Astrocyte (in vitro differentiated cells and primary cell): ENCODE measurements at regions not wholly inside any gene's neighbourhood (a gene's known extent, or its start where the extent isn't known, plus 50 kb on each side); places are given as distances from the start of the nearest gene placed in this dataset.
"Not testable (repeated sequence)": the region's sequence is repeated elsewhere in the genome, so short reads cannot be mapped to it uniquely, and the experiment has no call there.

Experiments used
- DNase-seq: peaks from one replicate; pipeline ENCODE4 v3.0.0-alpha.2; 2010; ENCODE audit warnings: low read depth
- FAIRE-seq: peaks from 2 replicates; lab custom pipeline; 2011; peaks lifted over from hg19 to GRCh38; lab: Jason Lieb, UNC
- H2AFZ ChIP-seq: 2 replicates; pipeline ENCODE4 v1.6.0; 2012; ENCODE audit warnings: low read depth, low read length, inconsistent platforms
- H3K27ac ChIP-seq: 2 replicates; pipeline ENCODE4 v1.5.1; 2011; ENCODE audit warnings: low read depth, low read length, inconsistent platforms
- H3K27me3 ChIP-seq: 2 replicates; pipeline ENCODE4 v1.6.0; 2011; ENCODE audit warnings: low read length, inconsistent platforms; ENCODE audit not compliant: insufficient read depth
- H3K36me3 ChIP-seq: 2 replicates; pipeline ENCODE4 v1.5.1; 2011; ENCODE audit warnings: low read length, inconsistent platforms; ENCODE audit not compliant: insufficient read depth
- H3K4me1 ChIP-seq: 2 replicates; pipeline ENCODE4 v1.5.1; 2011; ENCODE audit warnings: low read length, inconsistent platforms; ENCODE audit not compliant: insufficient read depth
- H3K4me2 ChIP-seq: 2 replicates; pipeline ENCODE4 v1.6.0; 2012; ENCODE audit warnings: low read length, inconsistent platforms
- H3K4me3 ChIP-seq: 2 replicates; pipeline ENCODE4 v1.5.1; 2011; ENCODE audit warnings: low read depth, mild to moderate bottlenecking, low read length, inconsistent platforms; ENCODE audit not compliant: insufficient read depth
- H3K79me2 ChIP-seq: 2 replicates; pipeline ENCODE4 v1.6.0; 2012; ENCODE audit warnings: mild to moderate bottlenecking, low read length, inconsistent platforms; ENCODE audit not compliant: insufficient read depth
- H3K9ac ChIP-seq: 2 replicates; pipeline ENCODE4 v1.6.0; 2012; ENCODE audit warnings: mild to moderate bottlenecking, low read length, inconsistent platforms
- H3K9me3 ChIP-seq: 2 replicates; pipeline ENCODE4 v1.5.1; 2012; ENCODE audit warnings: low read depth, mild to moderate bottlenecking, low read length, inconsistent platforms; ENCODE audit not compliant: insufficient read depth
- H4K20me1 ChIP-seq: 2 replicates; pipeline ENCODE4 v1.6.0; 2012; ENCODE audit warnings: low read length, inconsistent platforms; ENCODE audit not compliant: insufficient read depth
- H3K27ac Mint-ChIP-seq: one replicate; pipeline ENCODE4 v1.8.0; 2021; ENCODE audit warnings: mild to moderate bottlenecking, mixed read lengths; ENCODE audit not compliant: unreplicated experiment
- H3K27me3 Mint-ChIP-seq: one replicate; pipeline ENCODE4 v1.8.0; 2021; ENCODE audit warnings: low read depth, mixed read lengths; ENCODE audit not compliant: unreplicated experiment
- H3K36me3 Mint-ChIP-seq: one replicate; pipeline ENCODE4 v1.8.0; 2021; ENCODE audit warnings: low read depth, mixed read lengths; ENCODE audit not compliant: unreplicated experiment
- H3K4me1 Mint-ChIP-seq: one replicate; pipeline ENCODE4 v1.8.0; 2021; ENCODE audit warnings: low read depth, mixed read lengths; ENCODE audit not compliant: unreplicated experiment
- H3K4me3 Mint-ChIP-seq: one replicate; pipeline ENCODE4 v1.8.0; 2021; ENCODE audit warnings: mild to moderate bottlenecking, moderate library complexity, mixed read lengths; ENCODE audit not compliant: unreplicated experiment
- H3K9me3 Mint-ChIP-seq: one replicate; pipeline ENCODE4 v1.8.0; 2021; ENCODE audit warnings: mild to moderate bottlenecking, mixed read lengths; ENCODE audit not compliant: unreplicated experiment
- EZH2 ChIP-seq: IDR thresholded peaks from 2 replicates; pipeline ENCODE4 v1.6.1; 2012; ENCODE audit warnings: mild to moderate bottlenecking, low read length, inconsistent platforms; ENCODE audit not compliant: insufficient read depth
- TF ChIP-seq, protein P1 (sequence below): IDR thresholded peaks from 2 replicates; pipeline ENCODE4 v1.5.1; 2011; ENCODE audit warnings: low read depth, mild to moderate bottlenecking, inconsistent platforms, low read length, moderate library complexity; ENCODE audit not compliant: insufficient read depth

GRCh38 chr4:14345356-14345775, 656.9 kb upstream of the CPEB2 start:
- H3K9ac ChIP-seq, result no peak overlapping the region
- H3K4me3 Mint-ChIP-seq, result no peak overlapping the region
- H3K27ac ChIP-seq, result no peak overlapping the region
- H3K4me2 ChIP-seq, result no peak overlapping the region
- no peak overlapping the region for H3K27ac Mint-ChIP-seq
- H3K4me1 ChIP-seq, result no peaks in the 10 kb centered on the region
- H3K36me3 ChIP-seq, result no peaks in the 10 kb centered on the region
- H3K36me3 Mint-ChIP-seq, result no peaks in the 10 kb centered on the region
- no peaks in the 10 kb centered on the region for H3K79me2 ChIP-seq
- H2AFZ ChIP-seq, result no peak overlapping the region
- H3K9me3 ChIP-seq, result no peaks in the 10 kb centered on the region
- H3K9me3 Mint-ChIP-seq, result no peaks in the 10 kb centered on the region
- no peaks in the 10 kb centered on the region for H3K27me3 Mint-ChIP-seq
- FAIRE-seq, result no peak
- no peaks in the 10 kb centered on the region for H3K27me3 ChIP-seq
- H3K4me3 ChIP-seq, result no peak overlapping the region
- no peaks in the 10 kb centered on the region for H4K20me1 ChIP-seq
- peak; percentile 48 for DNase-seq
- TF ChIP-seq, protein P1, sequence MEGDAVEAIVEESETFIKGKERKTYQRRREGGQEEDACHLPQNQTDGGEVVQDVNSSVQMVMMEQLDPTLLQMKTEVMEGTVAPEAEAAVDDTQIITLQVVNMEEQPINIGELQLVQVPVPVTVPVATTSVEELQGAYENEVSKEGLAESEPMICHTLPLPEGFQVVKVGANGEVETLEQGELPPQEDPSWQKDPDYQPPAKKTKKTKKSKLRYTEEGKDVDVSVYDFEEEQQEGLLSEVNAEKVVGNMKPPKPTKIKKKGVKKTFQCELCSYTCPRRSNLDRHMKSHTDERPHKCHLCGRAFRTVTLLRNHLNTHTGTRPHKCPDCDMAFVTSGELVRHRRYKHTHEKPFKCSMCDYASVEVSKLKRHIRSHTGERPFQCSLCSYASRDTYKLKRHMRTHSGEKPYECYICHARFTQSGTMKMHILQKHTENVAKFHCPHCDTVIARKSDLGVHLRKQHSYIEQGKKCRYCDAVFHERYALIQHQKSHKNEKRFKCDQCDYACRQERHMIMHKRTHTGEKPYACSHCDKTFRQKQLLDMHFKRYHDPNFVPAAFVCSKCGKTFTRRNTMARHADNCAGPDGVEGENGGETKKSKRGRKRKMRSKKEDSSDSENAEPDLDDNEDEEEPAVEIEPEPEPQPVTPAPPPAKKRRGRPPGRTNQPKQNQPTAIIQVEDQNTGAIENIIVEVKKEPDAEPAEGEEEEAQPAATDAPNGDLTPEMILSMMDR, result no peak
- TF ChIP-seq EZH2, result no peak
- peaks cover 7% of the 10 kb centered on the region for H3K4me1 Mint-ChIP-seq

GRCh38 chr4:14347526-14347925, 654.8 kb upstream of the CPEB2 start:
- Mint-ChIP-seq H3K4me3 (no peak overlapping the region), H3K27ac (no peak overlapping the region), H3K27me3 (no peaks in the 10 kb centered on the region)

DNA sequence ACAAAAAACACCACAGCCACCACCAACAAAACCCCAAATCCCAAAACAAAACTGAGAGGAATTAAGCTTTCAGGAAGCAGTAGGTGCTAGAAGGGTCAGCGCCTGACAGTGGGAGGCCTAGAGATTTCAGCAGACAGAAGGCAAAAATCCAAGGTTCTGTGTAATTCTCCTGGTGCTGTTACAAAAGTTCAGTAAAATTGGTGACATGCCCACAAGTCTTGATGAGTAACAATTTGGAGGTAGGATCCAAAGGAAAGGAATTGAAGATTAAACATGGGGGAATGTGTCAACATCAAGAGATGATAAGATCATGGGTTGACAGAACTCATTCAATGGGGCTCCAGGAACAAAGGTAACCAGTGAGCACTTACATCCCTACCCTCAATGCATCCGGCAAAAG, 653.8 kb upstream of the CPEB2 start:
- Mint-ChIP-seq H3K27ac (no peak overlapping the region), H3K4me3 (no peak overlapping the region), H3K27me3 (no peaks in the 10 kb centered on the region), H3K9me3 (no peaks in the 10 kb centered on the region), H3K4me1 (peaks cover 7% of the 10 kb centered on the region), H3K36me3 (no peaks in the 10 kb centered on the region)
- H3K27me3 ChIP-seq, result no peaks in the 10 kb centered on the region
- no peaks in the 10 kb centered on the region for H3K79me2 ChIP-seq
- TF ChIP-seq, protein P1, result no peak
- TF ChIP-seq EZH2, result no peak
- H3K4me2 ChIP-seq, result no peak overlapping the region
- no peak overlapping the region for H3K27ac ChIP-seq
- no peaks in the 10 kb centered on the region for H3K36me3 ChIP-seq
- DNase-seq (peak; percentile 12), FAIRE-seq (no peak)
- H3K4me1 ChIP-seq, result no peaks in the 10 kb centered on the region
- no peaks in the 10 kb centered on the region for H3K9me3 ChIP-seq
- H3K9ac ChIP-seq, result no peak overlapping the region
- H2AFZ ChIP-seq, result no peak overlapping the region
- no peaks in the 10 kb centered on the region for H4K20me1 ChIP-seq
- H3K4me3 ChIP-seq, result no peak overlapping the region

More at GRCh38 chr4:14347526-14347925, 654.8 kb upstream of the CPEB2 start:
- no peaks in the 10 kb centered on the region for H4K20me1 ChIP-seq
- FAIRE-seq, result no peak
- TF ChIP-seq, protein P1, result no peak
- TF ChIP-seq EZH2, result no peak
- H3K27me3 ChIP-seq, result no peaks in the 10 kb centered on the region
- no peaks in the 10 kb centered on the region for H3K79me2 ChIP-seq
- H3K9me3 Mint-ChIP-seq, result no peaks in the 10 kb centered on the region
- no peaks in the 10 kb centered on the region for H3K4me1 ChIP-seq
- H3K9ac ChIP-seq, result no peak overlapping the region
- no peaks in the 10 kb centered on the region for H3K36me3 Mint-ChIP-seq
- peaks cover 7% of the 10 kb centered on the region for H3K4me1 Mint-ChIP-seq
- H2AFZ ChIP-seq, result no peak overlapping the region
- no peaks in the 10 kb centered on the region for H3K36me3 ChIP-seq
- no peak overlapping the region for H3K4me2 ChIP-seq
- H3K27ac ChIP-seq, result no peak overlapping the region
- H3K4me3 ChIP-seq, result no peak overlapping the region
- DNase-seq, result no peak
- no peaks in the 10 kb centered on the region for H3K9me3 ChIP-seq

DNA sequence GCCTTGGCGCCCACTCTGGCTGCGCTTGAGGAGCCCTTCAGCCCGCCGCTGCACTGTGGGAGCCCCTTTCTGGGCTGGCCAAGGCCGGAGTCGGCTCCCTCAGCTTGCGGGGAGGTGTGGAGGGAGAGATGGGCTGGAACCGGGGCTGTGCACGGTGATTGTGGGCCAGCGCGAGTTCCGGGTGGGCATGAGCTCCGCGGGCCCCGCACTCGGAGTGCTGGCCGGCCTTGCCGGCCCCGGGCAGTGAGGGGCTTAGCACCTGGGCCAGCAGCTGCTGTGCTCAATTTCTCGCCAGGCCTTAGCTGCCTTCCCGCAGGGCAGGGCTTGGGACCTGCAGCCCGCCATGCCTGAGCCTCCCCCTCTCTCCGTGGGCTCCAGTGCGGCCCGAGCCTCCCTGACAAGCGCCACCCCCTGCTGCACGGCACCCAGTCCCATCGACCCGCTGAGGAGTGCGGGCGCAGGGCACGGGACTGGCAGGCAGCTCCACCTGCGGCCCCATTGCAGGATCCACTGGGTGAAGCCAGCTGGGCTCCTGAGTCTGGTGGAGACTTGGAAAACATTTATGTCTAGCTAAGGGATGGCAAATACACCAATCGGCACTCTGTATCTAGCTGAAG, 643.6 kb upstream of the CPEB2 start:
- H3K27ac ChIP-seq, H3K4me3 Mint-ChIP-seq, H3K9me3 ChIP-seq, H3K9me3 Mint-ChIP-seq, H3K4me1 ChIP-seq, H3K36me3 ChIP-seq, FAIRE-seq, H3K27me3 Mint-ChIP-seq, H3K27me3 ChIP-seq, H3K4me1 Mint-ChIP-seq, DNase-seq, H3K79me2 ChIP-seq, H2AFZ ChIP-seq, H3K9ac ChIP-seq, H4K20me1 ChIP-seq, H3K27ac Mint-ChIP-seq, H3K36me3 Mint-ChIP-seq, H3K4me3 ChIP-seq, H3K4me2 ChIP-seq: not testable (repeated sequence)
